CD14-positive monocyte (primary cell): ENCODE measurements at regions not wholly inside any gene's neighbourhood (a gene's known extent, or its start where the extent isn't known, plus 50 kb on each side); places are given as distances from the start of the nearest gene placed in this dataset.
"Not testable (repeated sequence)": the region's sequence is repeated elsewhere in the genome, so short reads cannot be mapped to it uniquely, and the experiment has no call there.

ENCODE experiments used
- DNase-seq, 3 donors: peaks; one replicate each; pipeline ENCODE4 v3.0.0-alpha.2; 2011 to 2022
- H2AFZ ChIP-seq: 2 replicates; pipeline ENCODE4 v1.6.0; 2012; ENCODE audit warnings: mild to moderate bottlenecking, low read depth, low read length, inconsistent platforms; ENCODE audit not compliant: insufficient read depth, poor library complexity, severe bottlenecking
- H3K27ac ChIP-seq, 2 donors: 1 replicate in 1 of 2; 2 replicates in 1 of 2; pipeline ENCODE4 v1.5.1; 2012 to 2013; ENCODE audit warnings: low read length in 2 of 2, control low read depth in 1 of 2, inconsistent platforms in 1 of 2, low read depth in 1 of 2, mild to moderate bottlenecking in 1 of 2
- H3K27me3 ChIP-seq, 2 donors: one replicate each; pipeline versions ENCODE4 v1.6.0 to v1.6.1; 2011 to 2013; ENCODE audit warnings: low read length in 2 of 2; ENCODE audit not compliant: control insufficient read depth in 2 of 2, insufficient read depth in 2 of 2
- H3K36me3 ChIP-seq, 2 donors: replicated peaks in 1 of 2; 1 replicate in 1 of 2; 2 replicates in 1 of 2; pipeline versions ENCODE4 v1.5.1 to v1.6.1; 2012 to 2013; ENCODE audit warnings: low read length in 2 of 2, control low read depth in 1 of 2, inconsistent platforms in 1 of 2, mild to moderate bottlenecking in 1 of 2; ENCODE audit not compliant: insufficient read depth in 2 of 2, control insufficient read depth in 1 of 2
- H3K4me1 ChIP-seq, 2 donors: 1 replicate in 1 of 2; 2 replicates in 1 of 2; pipeline versions ENCODE4 v1.5.1 to v1.6.1; 2012 to 2013; ENCODE audit warnings: low read length in 2 of 2, control low read depth in 1 of 2, inconsistent platforms in 1 of 2, mild to moderate bottlenecking in 1 of 2, moderate library complexity in 1 of 2; ENCODE audit not compliant: insufficient read depth in 2 of 2, control insufficient read depth in 1 of 2
- H3K4me2 ChIP-seq: replicated peaks from 2 replicates; pipeline ENCODE3; 2012; ENCODE audit warnings: low read length, moderate library complexity, mild to moderate bottlenecking; ENCODE audit not compliant: poor library complexity, severe bottlenecking; ENCODE audit errors: extremely low read depth
- H3K4me3 ChIP-seq, 3 experiments: fragments of 200-600 bp in 1 of 3; sonication (generic) in 1 of 3; replicated peaks in 1 of 3; 1 replicate in 2 of 3; 2 replicates in 1 of 3; pipeline ENCODE4 v1.5.1; 2011 to 2013; ENCODE audit warnings: low read length in 3 of 3, mild to moderate bottlenecking in 3 of 3, control low read depth in 2 of 3, low read depth in 2 of 3, inconsistent platforms in 1 of 3, moderate library complexity in 1 of 3
- H3K79me2 ChIP-seq: 2 replicates; pipeline ENCODE4 v1.6.0; 2012; ENCODE audit warnings: mild to moderate bottlenecking, control low read depth, inconsistent platforms, low read length, moderate library complexity; ENCODE audit not compliant: insufficient read depth
- H3K9ac ChIP-seq: 2 replicates; pipeline ENCODE4 v1.6.0; 2017; ENCODE audit warnings: low read length, mild to moderate bottlenecking; ENCODE audit not compliant: insufficient read depth, poor library complexity, severe bottlenecking
- H3K9me3 ChIP-seq, 2 donors: replicated peaks in 1 of 2; 1 replicate in 1 of 2; 2 replicates in 1 of 2; pipeline versions ENCODE4 v1.5.1 to v1.6.1; 2012 to 2013; ENCODE audit warnings: low read length in 2 of 2, control low read depth in 1 of 2; ENCODE audit not compliant: control insufficient read depth in 1 of 2, insufficient read depth in 1 of 2
- H4K20me1 ChIP-seq: 2 replicates; pipeline ENCODE4 v1.6.0; 2012; ENCODE audit warnings: mild to moderate bottlenecking, low read length, control low read depth, moderate library complexity; ENCODE audit not compliant: insufficient read depth
- H3K27ac Mint-ChIP-seq, 7 donors: one replicate each; pipeline ENCODE4 v1.8.0; 2020; ENCODE audit warnings: mild to moderate bottlenecking in 7 of 7, mixed read lengths in 7 of 7, moderate library complexity in 6 of 7, inconsistent platforms in 2 of 7
- H3K27me3 Mint-ChIP-seq, 3 donors: one replicate each; pipeline ENCODE4 v1.8.0; 2021 to 2022; ENCODE audit warnings: low read depth in 3 of 3, mild to moderate bottlenecking in 3 of 3, mixed read lengths in 3 of 3, moderate library complexity in 3 of 3, inconsistent platforms in 1 of 3
- H3K36me3 Mint-ChIP-seq, 2 donors: one replicate each; pipeline ENCODE4 v1.8.0; 2020; ENCODE audit warnings: mixed read lengths in 2 of 2, inconsistent platforms in 1 of 2, mild to moderate bottlenecking in 1 of 2
- H3K4me1 Mint-ChIP-seq: one replicate; pipeline ENCODE4 v1.8.0; 2020; ENCODE audit warnings: mild to moderate bottlenecking, mixed read lengths
- H3K4me3 Mint-ChIP-seq, 2 donors: one replicate each; pipeline ENCODE4 v1.8.0; 2020; ENCODE audit warnings: mild to moderate bottlenecking in 2 of 2, mixed read lengths in 2 of 2, moderate library complexity in 1 of 2
- H3K9me3 Mint-ChIP-seq, 7 donors: one replicate each; pipeline ENCODE4 v1.8.0; 2020 to 2022; ENCODE audit warnings: mixed read lengths in 7 of 7, mild to moderate bottlenecking in 6 of 7, moderate library complexity in 6 of 7, inconsistent platforms in 2 of 7
- CTCF ChIP-seq: fragments of 200-600 bp; IDR thresholded peaks from one replicate; pipeline ENCODE4 v1.8.0; 2022; ENCODE audit warnings: antibody characterized with exemption, mild to moderate bottlenecking
- WGBS: methylation state at CpG from one replicate; pipeline ENCODE4 v1.1.5; 2013; ENCODE audit warnings: missing lambda C conversion rate; ENCODE audit not compliant: insufficient coverage; 5-methylcytosine and 5-hydroxymethylcytosine counted together
- intact Hi-C, 2 donors: fragments of 100-400 bp; cut with micrococcal nuclease; formaldehyde crosslinking; loops; one replicate each; pipeline versions ENCODE4 v1.15.0 to v1.15.1; 2023

GRCh38 chr17:20733923-20734322 lies 154.4 kb downstream of the CDRT15L2 start:
- no peak for TF ChIP-seq CTCF
- Histone ChIP-seq H2AFZ (no peak overlapping the region), H3K9me3 (no peaks in the 10 kb centered on the region), H3K4me3 (no peak overlapping the region), H3K36me3 (no peaks in the 10 kb centered on the region), H4K20me1 (no peaks in the 10 kb centered on the region), H3K4me1 (no peaks in the 10 kb centered on the region), H3K9ac (no peak overlapping the region), H3K79me2 (no peaks in the 10 kb centered on the region), H3K4me2 (no peak overlapping the region), H3K27ac (no peak overlapping the region), H3K27me3 (no peaks in the 10 kb centered on the region)
- H3K4me3 Mint-ChIP-seq: no peak overlapping the region
- H3K4me1 Mint-ChIP-seq: no peaks in the 10 kb centered on the region
- no peak for DNase-seq
- WGBS: no CpG with 5 or more reads among the region's 13 CpGs
- H3K36me3 Mint-ChIP-seq: no peaks in the 10 kb centered on the region
- peaks cover 0 to 2% (median 2%) of the 10 kb centered on the region in 3 donors for H3K27me3 Mint-ChIP-seq
- intact Hi-C loops: no loop called here
- H3K27ac Mint-ChIP-seq: no peak overlapping the region
- no peaks in the 10 kb centered on the region for H3K9me3 Mint-ChIP-seq

GRCh38 chr17:20735796-20736195 lies 156.3 kb downstream of the CDRT15L2 start:
- intact Hi-C loops: no loop called here
- no peaks in the 10 kb centered on the region for H3K36me3 Mint-ChIP-seq
- Histone ChIP-seq H3K36me3 (no peaks in the 10 kb centered on the region), H2AFZ (no peak overlapping the region), H3K4me2 (no peak overlapping the region), H3K4me3 (no peak overlapping the region), H3K9me3 (no peaks in the 10 kb centered on the region), H3K27me3 (no peaks in the 10 kb centered on the region), H3K27ac (no peak overlapping the region), H3K4me1 (no peaks in the 10 kb centered on the region), H4K20me1 (no peaks in the 10 kb centered on the region), H3K79me2 (no peaks in the 10 kb centered on the region), H3K9ac (no peak overlapping the region)
- H3K27ac Mint-ChIP-seq: no peak overlapping the region
- peaks cover 0 to 4% (median 0%) of the 10 kb centered on the region in 3 donors for H3K27me3 Mint-ChIP-seq
- H3K9me3 Mint-ChIP-seq: no peaks in the 10 kb centered on the region
- no CpG with 5 or more reads among the region's 3 CpGs for WGBS
- TF ChIP-seq CTCF: no peak
- DNase-seq: no peak
- no peak overlapping the region for H3K4me3 Mint-ChIP-seq
- H3K4me1 Mint-ChIP-seq: no peaks in the 10 kb centered on the region

- H3K36me3 Mint-ChIP-seq, H4K20me1 ChIP-seq, H2AFZ ChIP-seq, H3K4me3 ChIP-seq, H3K27ac Mint-ChIP-seq, H3K4me1 ChIP-seq, H3K27ac ChIP-seq, H3K4me3 Mint-ChIP-seq, H3K4me2 ChIP-seq, DNase-seq, H3K9me3 Mint-ChIP-seq, H3K27me3 ChIP-seq, H3K79me2 ChIP-seq, intact Hi-C loops, H3K27me3 Mint-ChIP-seq, H3K9ac ChIP-seq, H3K4me1 Mint-ChIP-seq, H3K9me3 ChIP-seq, H3K36me3 ChIP-seq: not testable (repeated sequence)
- no CpG with 5 or more reads among the region's 7 CpGs for WGBS
These were observed 158.1 kb downstream of the CDRT15L2 start for GRCh38 chr17:20737636-20738035.
